HG02943 (cell line): ENCODE measurements at regions not wholly inside any gene's neighbourhood (a gene's known extent, or its start where the extent isn't known, plus 50 kb on each side); places are given as distances from the start of the nearest gene placed in this dataset.

ENCODE experiments used
- ATAC-seq: cut with Tn5 transposase; IDR thresholded peaks from one replicate; pipeline ENCODE4 v1.9.1; 2021; ENCODE audit warnings: mild to moderate bottlenecking, low read depth, moderate library complexity; ENCODE audit not compliant: unreplicated experiment

- ATAC-seq: no peak
Observed at GRCh38 chr18:34077599-34077998, 147.1 kb downstream of the NOL4 start.

DNA sequence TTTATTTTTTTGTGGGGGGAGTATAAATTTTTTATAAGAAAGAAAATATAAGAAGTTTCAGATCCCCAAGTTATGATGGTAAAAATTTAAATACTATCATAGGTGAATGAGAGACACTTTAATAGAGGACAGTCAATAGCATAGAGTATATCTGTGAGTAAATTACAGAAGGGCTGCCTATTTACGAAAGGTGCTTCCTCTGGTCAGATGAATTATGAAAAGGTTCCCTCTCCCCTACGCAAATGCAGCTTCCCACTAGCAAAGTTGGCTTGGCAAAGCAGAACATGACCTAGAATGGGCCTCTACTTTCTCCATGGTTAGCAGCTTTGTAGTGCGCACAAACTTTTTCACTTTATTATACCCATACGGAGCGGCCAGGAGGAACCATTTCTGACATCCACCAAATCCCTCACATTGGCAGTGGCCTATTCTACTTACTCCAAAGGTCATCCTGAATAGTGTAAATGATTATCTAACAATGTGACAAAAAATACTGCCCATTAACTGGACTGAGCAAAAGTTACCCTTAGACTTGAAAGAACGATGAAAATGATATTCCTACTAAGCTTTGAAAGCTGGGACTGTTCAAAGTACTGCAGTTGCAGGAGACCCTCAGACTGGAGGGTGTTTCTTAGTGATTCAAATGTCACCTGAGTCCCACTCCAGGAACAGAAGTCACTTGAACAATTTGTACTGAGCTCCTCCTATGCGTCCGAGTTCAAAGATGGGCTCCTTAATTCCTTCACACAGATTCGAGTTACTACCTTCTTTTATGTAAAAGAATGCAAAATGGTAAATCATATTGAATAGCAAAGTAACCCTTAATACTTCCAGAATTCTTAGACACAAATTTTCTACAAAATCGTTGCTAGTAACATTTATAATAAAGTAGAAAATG is 148.5 kb downstream of the NOL4 start:
- ATAC-seq: no peak

DNA sequence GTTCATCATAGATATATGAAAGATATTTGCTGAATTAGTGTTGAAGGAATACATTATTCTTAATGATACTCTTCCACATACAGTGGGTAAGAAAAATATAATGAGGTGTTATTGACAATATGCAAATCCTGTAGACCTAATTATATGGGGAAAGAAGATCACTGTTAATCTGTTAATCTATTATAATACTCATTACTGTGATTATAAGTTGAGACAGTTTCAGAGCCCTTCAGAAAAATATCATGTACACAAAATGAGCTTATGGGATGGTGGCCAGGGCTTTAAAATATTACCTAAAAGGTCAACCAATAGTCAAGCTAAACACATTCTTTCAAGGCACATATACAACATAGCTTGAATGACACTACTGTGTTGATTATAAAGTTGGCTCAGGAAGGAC is 163.5 kb downstream of the NOL4 start:
- ATAC-seq: no peak

DNA sequence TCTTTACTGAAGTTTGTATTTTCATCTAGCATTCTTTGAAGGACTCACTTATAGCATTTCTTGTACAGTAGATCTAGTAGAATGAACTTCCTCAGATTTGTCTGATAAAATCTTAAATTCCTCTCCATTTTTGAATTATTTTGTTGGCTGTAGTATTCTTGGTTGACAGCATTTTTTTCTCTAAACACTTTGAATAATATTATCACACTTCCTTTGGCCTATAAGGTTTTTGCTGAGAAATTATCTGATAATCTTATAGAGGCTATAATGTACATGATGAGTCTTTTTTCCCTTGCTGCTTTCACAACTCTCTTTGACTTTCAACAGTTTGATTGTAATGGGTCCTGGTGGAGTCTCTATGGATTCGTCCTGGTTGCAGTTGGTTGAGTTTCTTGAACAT is 169.5 kb downstream of the NOL4 start:
- no peak for ATAC-seq

GRCh38 chr18:34050661-34051060 is 174.1 kb downstream of the NOL4 start:
- no peak for ATAC-seq

DNA sequence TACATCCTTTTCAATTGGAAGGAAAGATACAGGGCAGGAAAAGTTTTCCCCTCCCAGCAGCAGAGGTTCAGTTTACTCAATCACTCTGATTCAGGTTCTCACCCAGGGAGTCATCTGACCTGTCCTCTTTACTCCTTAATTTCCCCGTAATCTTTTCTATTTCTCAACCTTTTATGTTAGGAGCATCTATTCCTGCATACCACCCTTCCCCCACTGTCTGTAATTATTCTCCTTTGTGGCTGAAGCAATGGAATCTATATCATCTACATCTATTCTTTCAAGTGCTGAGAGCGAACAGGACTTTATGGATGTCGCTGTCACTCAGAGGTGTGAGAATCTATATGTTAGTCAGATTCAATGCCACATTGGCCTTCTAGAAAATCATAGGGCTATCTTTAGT is 175.2 kb downstream of the NOL4 start:
- no peak for ATAC-seq

DNA sequence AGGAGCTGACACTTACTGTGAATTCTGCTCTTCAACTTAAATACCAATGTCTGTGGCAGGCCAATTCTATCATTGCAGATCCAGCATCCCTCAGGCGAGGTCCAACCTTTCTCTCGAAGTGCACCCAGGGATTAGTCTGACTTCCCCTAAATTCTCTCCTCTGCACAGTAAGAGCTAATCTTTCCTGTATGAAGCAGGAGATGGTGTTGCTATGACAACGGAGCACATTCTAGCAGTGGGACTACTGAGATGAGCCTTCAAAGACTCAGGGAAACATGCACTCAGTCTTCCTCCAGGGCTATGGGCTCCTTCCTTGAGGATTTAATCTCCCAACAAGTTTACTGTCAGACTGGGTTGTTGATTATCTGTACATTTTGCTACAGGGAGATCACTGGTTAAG is 176.3 kb downstream of the NOL4 start:
- ATAC-seq: no peak

DNA sequence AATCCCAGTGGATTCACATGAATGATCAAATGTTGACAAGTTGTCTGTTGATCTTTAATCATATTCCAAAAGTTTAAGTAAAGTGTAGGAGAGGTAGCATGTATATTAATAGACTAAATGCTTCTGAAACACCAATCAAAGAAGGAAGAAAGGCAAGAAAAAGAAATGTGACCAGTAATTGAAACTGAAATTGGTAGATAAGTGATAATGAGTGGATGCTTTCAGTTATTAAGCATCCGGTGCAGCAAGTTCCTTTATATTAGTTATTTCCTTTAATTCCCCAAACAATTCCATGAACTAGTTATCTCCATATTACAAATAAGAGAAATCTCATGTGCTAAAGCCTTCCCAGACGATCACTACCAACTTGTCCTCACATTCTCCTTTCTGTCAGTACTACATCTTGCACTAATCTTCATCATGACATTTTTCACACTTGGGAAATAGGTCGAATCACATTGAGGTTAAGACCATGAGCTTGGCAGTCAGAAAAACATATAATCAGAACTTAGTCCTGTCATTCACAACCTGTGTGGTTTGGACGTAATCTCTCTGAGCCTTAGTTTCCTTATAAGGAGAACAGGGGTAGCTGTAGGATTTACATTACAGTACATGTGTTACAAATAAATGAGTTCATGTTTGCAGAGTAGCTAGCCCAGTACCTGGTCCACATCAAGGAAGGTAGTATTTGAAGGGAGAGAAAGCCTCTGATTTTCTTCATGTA is 182.1 kb downstream of the NOL4 start:
- no peak for ATAC-seq

DNA sequence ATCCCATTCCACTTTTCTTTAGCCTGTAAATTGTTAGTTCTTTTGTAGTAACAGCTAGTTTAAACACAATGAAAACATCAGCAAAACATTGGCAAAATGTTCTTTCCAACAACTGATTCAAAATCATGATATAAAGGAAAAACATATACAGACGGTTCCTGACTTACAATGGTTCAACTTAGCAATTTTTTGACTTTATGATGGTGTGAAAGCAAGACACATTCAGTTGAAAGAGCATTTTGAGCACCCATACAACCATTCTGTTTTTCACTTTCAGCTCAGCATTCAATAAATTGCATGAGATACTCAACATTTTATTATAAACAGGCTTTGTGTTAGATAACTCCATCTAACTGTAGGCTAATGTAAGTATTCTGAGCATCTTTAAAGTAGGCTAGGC is 185.1 kb downstream of the NOL4 start:
- ATAC-seq: no peak

GRCh38 chr18:34039201-34039600 is 185.5 kb downstream of the NOL4 start:
- ATAC-seq: no peak

GRCh38 chr18:34038086-34038485 is 186.6 kb downstream of the NOL4 start:
- no peak for ATAC-seq

GRCh38 chr18:34033968-34034367 is 190.7 kb downstream of the NOL4 start:
- ATAC-seq: no peak

- no peak for ATAC-seq
Observed at GRCh38 chr18:34031810-34032209, 192.9 kb downstream of the NOL4 start.

DNA sequence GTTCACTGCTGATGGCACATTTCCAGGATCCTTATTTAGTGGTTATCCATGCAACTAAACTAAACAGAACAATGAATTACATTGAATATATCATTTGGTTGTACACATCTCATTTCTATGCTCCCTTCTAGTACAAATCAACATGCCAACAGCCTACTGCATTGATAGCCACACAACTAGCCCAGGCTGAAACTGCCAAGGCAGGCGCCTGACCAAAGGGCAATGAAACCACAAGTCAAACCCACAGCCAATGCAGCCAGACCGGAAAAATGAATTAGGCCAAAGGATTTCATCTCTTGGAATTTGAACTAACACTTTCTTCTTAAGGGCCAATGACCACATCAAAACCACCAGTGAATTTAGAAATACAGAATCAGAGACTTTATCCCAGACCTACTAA is 196.4 kb downstream of the NOL4 start:
- no peak for ATAC-seq

GRCh38 chr18:34025191-34025801 is 199.4 kb downstream of the NOL4 start:
- no peak for ATAC-seq

- ATAC-seq: no peak
Observed at GRCh38 chr18:34023471-34023870, 201.2 kb downstream of the NOL4 start.

- no peak for ATAC-seq
Observed at GRCh38 chr18:34018336-34018735, 206.4 kb downstream of the NOL4 start.

GRCh38 chr18:34003687-34004086 is 221.0 kb downstream of the NOL4 start:
- ATAC-seq: no peak

DNA sequence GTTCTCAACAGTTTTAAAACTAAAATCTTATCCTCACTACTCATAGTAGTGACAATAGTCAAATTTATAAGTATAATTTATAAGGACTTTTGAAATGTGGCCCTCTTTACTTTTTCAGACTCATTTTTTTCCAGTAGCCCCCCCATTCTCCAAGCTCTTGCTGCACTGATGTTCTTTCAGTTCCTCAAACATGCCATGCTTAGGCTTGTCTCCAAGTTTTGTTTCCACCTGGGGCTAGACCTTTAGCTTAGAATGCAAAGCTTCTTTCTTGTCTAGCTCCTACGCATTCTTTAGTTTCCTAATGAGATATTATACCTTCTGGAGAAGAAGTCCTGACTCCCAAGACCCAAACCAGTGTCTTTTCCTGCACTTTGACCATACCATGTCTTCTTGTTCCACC is 222.6 kb downstream of the NOL4 start:
- no peak for ATAC-seq

DNA sequence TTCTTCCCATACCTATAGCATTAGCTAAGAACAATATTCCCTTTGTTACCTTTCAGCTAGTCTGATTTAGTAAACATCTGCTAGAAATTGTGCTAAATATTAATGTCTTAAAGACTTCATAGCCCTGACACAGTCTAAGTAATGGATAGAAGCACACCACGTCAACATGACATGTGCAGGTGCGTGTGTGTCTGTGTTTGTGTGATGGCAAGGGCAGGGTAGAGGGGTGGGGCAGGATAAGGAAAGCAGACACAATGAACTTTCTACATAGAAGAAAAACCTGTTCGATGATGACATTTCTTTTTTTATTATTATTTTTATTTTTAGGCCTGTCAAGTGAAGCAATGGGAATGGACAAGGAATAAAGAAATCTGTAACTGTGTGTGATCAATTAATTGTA is 223.3 kb downstream of the NOL4 start:
- no peak for ATAC-seq

- no peak for ATAC-seq
Observed at GRCh38 chr18:33987206-33987605, 237.5 kb downstream of the NOL4 start.
